HepG2 (cell line): ENCODE measurements at regions not wholly inside any gene's neighbourhood (a gene's known extent, or its start where the extent isn't known, plus 50 kb on each side); places are given as distances from the start of the nearest gene placed in this dataset.

Source experiments
- ATAC-seq: fragments of 200-7000 bp; cut with Tn5 transposase; 3 replicates; pipeline ENCODE4 v1.9.1; 2020; ENCODE audit warnings: mild to moderate bottlenecking, moderate library complexity
- BruUV-seq: library from RNA; stranded (reverse); fragments of 400-500 nt; replicated peaks from 2 replicates; lab custom pipeline; 2021; lab: Mats Ljungman, UMichigan
- CTCF ChIA-PET: fragments of 300-600 bp; formaldehyde crosslinking; extraction: SDS; loops from one replicate; lab custom pipeline; 2021; ENCODE audit warnings: low total read pairs, inconsistent platforms, low intra/inter-chr PET ratio; lab: Yijun Ruan, JAX
- POLR2A ChIA-PET: fragments of 350-600 bp; sonication (Branson Sonifier 250); formaldehyde crosslinking; loops from one replicate; lab custom pipeline; 2020; ENCODE audit warnings: antibody characterized with exemption, inconsistent platforms; lab: Yijun Ruan, JAX
- DNase-seq: peaks from one replicate; pipeline ENCODE4 v3.0.0-alpha.2; 2015; ENCODE audit warnings: low spot score
- FAIRE-seq: peaks from 3 replicates; lab custom pipeline; 2011; peaks lifted over from hg19 to GRCh38; lab: Jason Lieb, UNC
- H2AFZ ChIP-seq: one replicate; pipeline ENCODE4 v1.6.1; 2011; ENCODE audit warnings: low read length, inconsistent platforms
- H3K27ac ChIP-seq: fragments of 300-600 bp; 3 replicates; pipeline ENCODE4 v1.8.0; 2011; ENCODE audit warnings: mixed run types, mild to moderate bottlenecking, mixed read lengths, low read length, inconsistent platforms; ENCODE audit not compliant: insufficient read depth; ENCODE audit errors: extremely low read length
- H3K27me3 ChIP-seq, 2 experiments: fragments of 200-600 bp in 1 of 2; 2 replicates in 1 of 2; 3 replicates in 1 of 2; pipeline versions ENCODE4 v1.6.0 to v1.8.0; 2011; ENCODE audit warnings: low read length in 2 of 2, mild to moderate bottlenecking in 2 of 2, moderate library complexity in 2 of 2, inconsistent platforms in 1 of 2; ENCODE audit not compliant: insufficient read depth in 2 of 2, control insufficient read depth in 1 of 2
- H3K36me3 ChIP-seq, 2 experiments: fragments of 200-600 bp in 1 of 2; replicated peaks in 1 of 2; 2 replicates in 1 of 2; 3 replicates in 1 of 2; pipeline versions ENCODE4 v1.5.1 to v1.8.0; 2011; ENCODE audit warnings: low read length in 2 of 2, inconsistent platforms in 1 of 2; ENCODE audit not compliant: insufficient read depth in 2 of 2, control insufficient read depth in 1 of 2
- H3K4me1 ChIP-seq: 2 replicates; pipeline ENCODE4 v1.5.1; 2012; ENCODE audit warnings: low read length, inconsistent platforms; ENCODE audit not compliant: insufficient read depth
- H3K4me2 ChIP-seq: 2 replicates; pipeline ENCODE4 v1.6.0; 2011; ENCODE audit warnings: low read depth, low read length, inconsistent platforms
- H3K4me3 ChIP-seq, 3 experiments: fragments of 200-600 bp in 1 of 3; sonication (generic), shearing (Covaris generic) in 1 of 3; replicated peaks in 1 of 3; 2 replicates each; pipeline ENCODE4 v1.5.1; 2011 to 2016; ENCODE audit warnings: low read length in 3 of 3, inconsistent platforms in 2 of 3, low read depth in 2 of 3, mild to moderate bottlenecking in 2 of 3, control low read depth in 1 of 3, mixed read lengths in 1 of 3; ENCODE audit not compliant: insufficient read depth in 1 of 3
- H3K79me2 ChIP-seq: one replicate; pipeline ENCODE4 v1.6.1; 2011; ENCODE audit warnings: low read length, inconsistent platforms; ENCODE audit not compliant: insufficient read depth
- H3K9ac ChIP-seq: 2 replicates; pipeline ENCODE4 v1.6.0; 2011; ENCODE audit warnings: mild to moderate bottlenecking, low read depth, low read length, inconsistent platforms; ENCODE audit not compliant: insufficient read depth
- H3K9me3 ChIP-seq: 2 replicates; pipeline ENCODE4 v1.5.1; 2012; ENCODE audit warnings: mild to moderate bottlenecking, low read length
- H4K20me1 ChIP-seq: 2 replicates; pipeline ENCODE4 v1.6.0; 2011; ENCODE audit warnings: inconsistent platforms, mild to moderate bottlenecking, low read length, moderate library complexity; ENCODE audit not compliant: insufficient read depth
- NR2F6 ChIP-seq, 2 experiments: IDR thresholded peaks; 2 replicates each; pipeline ENCODE4 v1.6.1; 2016; ENCODE audit warnings: antibody characterized with exemption in 1 of 2, mild to moderate bottlenecking in 1 of 2
- ZFP82 ChIP-seq: sonication (generic); formaldehyde crosslinking; IDR thresholded peaks from 2 replicates; pipeline ENCODE4 v1.5.1; 2020; ENCODE audit warnings: mild to moderate bottlenecking, missing genetic modification reagents, borderline replicate concordance
- ZNF569 ChIP-seq: sonication (generic); formaldehyde crosslinking; IDR thresholded peaks from 2 replicates; pipeline ENCODE4 v1.5.0; 2020; ENCODE audit warnings: mild to moderate bottlenecking, missing genetic modification reagents, moderate library complexity, borderline replicate concordance
- ZNF703 ChIP-seq: sonication (generic); formaldehyde crosslinking; IDR thresholded peaks from 2 replicates; pipeline ENCODE4 v1.5.1; 2020; ENCODE audit warnings: missing genetic modification reagents, mild to moderate bottlenecking, moderate library complexity, borderline replicate concordance
- ZNF850 ChIP-seq: sonication (generic); formaldehyde crosslinking; conservative IDR thresholded peaks from 2 replicates; pipeline ENCODE4 v1.9.0; 2021; ENCODE audit warnings: mild to moderate bottlenecking, missing genetic modification reagents
- WGBS: methylation state at CpG from one replicate; pipeline ENCODE4 v1.1.6; 2017; ENCODE audit warnings: low lambda C conversion rate; 5-methylcytosine and 5-hydroxymethylcytosine counted together
- in situ Hi-C: cut with HindIII; loops from 2 replicates; pipeline ENCODE4 v1.10.0; 2017; ENCODE audit warnings: low pct_unique_long_range_greater_than_20kb; ENCODE audit not compliant: extremely low pct_ligation_motif_present
- intact Hi-C: fragments of 100-400 bp; cut with micrococcal nuclease; formaldehyde crosslinking; loops from one replicate; pipeline ENCODE4 v1.10.0; 2022; ENCODE audit not compliant: unreplicated experiment
- TF ChIP-seq, protein P1 (sequence below): sonication (generic); formaldehyde crosslinking; IDR thresholded peaks from 2 replicates; pipeline ENCODE4 v1.4.0; 2020; ENCODE audit warnings: missing genetic modification reagents, borderline replicate concordance
- TF ChIP-seq, protein P2 (sequence below): sonication (generic); formaldehyde crosslinking; IDR thresholded peaks from 2 replicates; pipeline ENCODE4 v1.5.0; 2020; ENCODE audit warnings: missing genetic modification reagents

DNA sequence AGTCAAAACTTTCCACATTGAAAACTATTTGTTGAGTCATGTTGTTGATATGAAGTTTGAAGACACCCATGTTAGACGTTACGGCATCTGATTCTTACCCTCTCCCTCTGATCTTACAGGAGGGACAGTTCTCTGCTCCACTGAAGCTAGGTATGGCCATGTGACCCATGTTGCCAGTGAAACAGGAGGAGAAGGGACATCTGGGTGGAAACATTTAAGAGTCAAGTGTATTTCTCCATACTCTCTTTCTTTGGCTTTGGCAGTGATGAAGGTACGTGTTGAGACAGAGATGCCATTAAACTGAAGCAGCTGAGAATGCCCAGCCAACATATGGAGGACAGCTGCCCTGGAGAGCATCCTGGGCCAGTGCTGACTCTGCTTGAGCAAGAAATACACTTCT, 198.4 kb upstream of the PTGFR start:
- CTCF ChIA-PET, result no interaction called here
- DNase-seq (no peak), ATAC-seq (no peak), FAIRE-seq (no peak)
- BruUV-seq, result no TSS peak
- Histone ChIP-seq H3K36me3 (no peaks in the 10 kb centered on the region), H3K27ac (no peak overlapping the region), H3K27me3 (no peaks in the 10 kb centered on the region), H4K20me1 (no peaks in the 10 kb centered on the region), H3K9me3 (no peaks in the 10 kb centered on the region), H3K4me1 (no peaks in the 10 kb centered on the region), H2AFZ (no peak overlapping the region), H3K9ac (no peak overlapping the region), H3K4me2 (no peak overlapping the region), H3K79me2 (no peaks in the 10 kb centered on the region), H3K4me3 (no peak overlapping the region)
- whole genome bisulfite sequencing, result 33% methylated on average over 3 of the region's 3 CpGs
- in situ Hi-C loops (no loop called here), intact Hi-C loops (no loop called here)
- TF ChIP-seq, protein P1, sequence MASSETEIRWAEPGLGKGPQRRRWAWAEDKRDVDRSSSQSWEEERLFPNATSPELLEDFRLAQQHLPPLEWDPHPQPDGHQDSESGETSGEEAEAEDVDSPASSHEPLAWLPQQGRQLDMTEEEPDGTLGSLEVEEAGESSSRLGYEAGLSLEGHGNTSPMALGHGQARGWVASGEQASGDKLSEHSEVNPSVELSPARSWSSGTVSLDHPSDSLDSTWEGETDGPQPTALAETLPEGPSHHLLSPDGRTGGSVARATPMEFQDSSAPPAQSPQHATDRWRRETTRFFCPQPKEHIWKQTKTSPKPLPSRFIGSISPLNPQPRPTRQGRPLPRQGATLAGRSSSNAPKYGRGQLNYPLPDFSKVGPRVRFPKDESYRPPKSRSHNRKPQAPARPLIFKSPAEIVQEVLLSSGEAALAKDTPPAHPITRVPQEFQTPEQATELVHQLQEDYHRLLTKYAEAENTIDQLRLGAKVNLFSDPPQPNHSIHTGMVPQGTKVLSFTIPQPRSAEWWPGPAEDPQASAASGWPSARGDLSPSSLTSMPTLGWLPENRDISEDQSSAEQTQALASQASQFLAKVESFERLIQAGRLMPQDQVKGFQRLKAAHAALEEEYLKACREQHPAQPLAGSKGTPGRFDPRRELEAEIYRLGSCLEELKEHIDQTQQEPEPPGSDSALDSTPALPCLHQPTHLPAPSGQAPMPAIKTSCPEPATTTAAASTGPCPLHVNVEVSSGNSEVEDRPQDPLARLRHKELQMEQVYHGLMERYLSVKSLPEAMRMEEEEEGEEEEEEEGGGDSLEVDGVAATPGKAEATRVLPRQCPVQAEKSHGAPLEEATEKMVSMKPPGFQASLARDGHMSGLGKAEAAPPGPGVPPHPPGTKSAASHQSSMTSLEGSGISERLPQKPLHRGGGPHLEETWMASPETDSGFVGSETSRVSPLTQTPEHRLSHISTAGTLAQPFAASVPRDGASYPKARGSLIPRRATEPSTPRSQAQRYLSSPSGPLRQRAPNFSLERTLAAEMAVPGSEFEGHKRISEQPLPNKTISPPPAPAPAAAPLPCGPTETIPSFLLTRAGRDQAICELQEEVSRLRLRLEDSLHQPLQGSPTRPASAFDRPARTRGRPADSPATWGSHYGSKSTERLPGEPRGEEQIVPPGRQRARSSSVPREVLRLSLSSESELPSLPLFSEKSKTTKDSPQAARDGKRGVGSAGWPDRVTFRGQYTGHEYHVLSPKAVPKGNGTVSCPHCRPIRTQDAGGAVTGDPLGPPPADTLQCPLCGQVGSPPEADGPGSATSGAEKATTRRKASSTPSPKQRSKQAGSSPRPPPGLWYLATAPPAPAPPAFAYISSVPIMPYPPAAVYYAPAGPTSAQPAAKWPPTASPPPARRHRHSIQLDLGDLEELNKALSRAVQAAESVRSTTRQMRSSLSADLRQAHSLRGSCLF (CRISPR knock-in tag), result no peak
- TF ChIP-seq ZNF569 (CRISPR knock-in tag) (no peak), NR2F6 (IDR thresholded peaks at IDR 0.05) (no peak), NR2F6 (CRISPR knock-in tag; IDR thresholded peaks at IDR 0.05) (no peak), ZFP82 (CRISPR knock-in tag) (no peak), ZNF703 (CRISPR knock-in tag) (no peak), ZNF850 (CRISPR knock-in tag) (no peak)
- TF ChIP-seq, protein P2, sequence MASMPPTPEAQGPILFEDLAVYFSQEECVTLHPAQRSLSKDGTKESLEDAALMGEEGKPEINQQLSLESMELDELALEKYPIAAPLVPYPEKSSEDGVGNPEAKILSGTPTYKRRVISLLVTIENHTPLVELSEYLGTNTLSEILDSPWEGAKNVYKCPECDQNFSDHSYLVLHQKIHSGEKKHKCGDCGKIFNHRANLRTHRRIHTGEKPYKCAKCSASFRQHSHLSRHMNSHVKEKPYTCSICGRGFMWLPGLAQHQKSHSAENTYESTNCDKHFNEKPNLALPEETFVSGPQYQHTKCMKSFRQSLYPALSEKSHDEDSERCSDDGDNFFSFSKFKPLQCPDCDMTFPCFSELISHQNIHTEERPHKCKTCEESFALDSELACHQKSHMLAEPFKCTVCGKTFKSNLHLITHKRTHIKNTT, result no peak
- POLR2A ChIA-PET, result no interaction called here
